ENCODE measurements at regions not wholly inside any gene's neighbourhood (a gene's known extent, or its start where the extent isn't known, plus 50 kb on each side); places are given as distances from the start of the nearest gene placed in this dataset.
"Not testable (repeated sequence)": the region's sequence is repeated elsewhere in the genome, so short reads cannot be mapped to it uniquely, and the experiment has no call there.

- DNase-seq = no peak
These were observed 198.3 kb downstream of the OTOL1 start for GRCh38 chr3:161694682-161695564.

- no peak for DNase-seq
These were observed 199.2 kb downstream of the OTOL1 start for GRCh38 chr3:161695811-161696210.

- no peak for DNase-seq
These were observed 204.4 kb downstream of the OTOL1 start for GRCh38 chr3:161700998-161701397.

- not testable (repeated sequence) for DNase-seq
These were observed 210.6 kb downstream of the OTOL1 start for GRCh38 chr3:161707253-161707652.

DNA sequence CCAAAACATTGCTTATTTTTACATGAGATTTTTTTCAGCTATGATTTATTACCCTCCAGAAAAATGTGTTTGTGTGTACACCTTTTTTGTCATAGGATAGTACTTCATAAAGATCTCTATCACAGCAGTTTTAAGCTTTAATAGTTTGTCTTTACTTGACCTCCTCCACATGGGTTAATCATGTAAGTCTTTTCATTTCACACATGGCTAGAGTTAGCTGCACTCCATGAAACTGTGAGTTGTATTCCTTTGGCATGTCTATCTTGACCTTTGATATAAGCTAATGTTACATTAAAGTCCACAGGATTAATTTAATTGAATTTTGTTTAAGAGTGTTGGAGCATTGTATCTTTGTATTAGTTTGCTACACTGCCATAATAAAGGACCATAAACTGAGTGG lies 217.1 kb downstream of the OTOL1 start:
- DNase-seq = no peak

DNA sequence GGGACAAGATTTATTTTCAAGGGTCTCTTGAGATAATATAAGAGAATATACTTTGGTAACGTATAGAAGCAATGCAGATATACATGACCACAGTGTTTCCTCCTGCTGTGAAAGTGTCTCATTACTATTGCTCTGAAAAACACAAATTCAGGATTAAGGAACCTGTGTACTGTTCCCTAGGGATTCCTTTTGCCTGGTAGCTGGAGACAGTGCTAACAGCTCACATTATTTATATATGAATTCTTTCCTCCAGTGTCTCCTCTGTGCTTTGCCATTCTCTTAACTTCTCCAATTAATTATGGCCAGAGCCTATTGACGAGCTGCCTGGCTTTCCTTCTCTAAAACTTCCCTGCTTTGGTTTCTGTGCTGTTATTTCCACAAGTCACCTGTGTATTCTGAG lies 235.4 kb downstream of the OTOL1 start:
- no peak for DNase-seq

- DNase-seq = no peak
These were observed 240.6 kb downstream of the OTOL1 start for GRCh38 chr3:161737171-161737570.

- no peak for DNase-seq
These were observed 243.8 kb downstream of the OTOL1 start for GRCh38 chr3:161740421-161740820.

DNA sequence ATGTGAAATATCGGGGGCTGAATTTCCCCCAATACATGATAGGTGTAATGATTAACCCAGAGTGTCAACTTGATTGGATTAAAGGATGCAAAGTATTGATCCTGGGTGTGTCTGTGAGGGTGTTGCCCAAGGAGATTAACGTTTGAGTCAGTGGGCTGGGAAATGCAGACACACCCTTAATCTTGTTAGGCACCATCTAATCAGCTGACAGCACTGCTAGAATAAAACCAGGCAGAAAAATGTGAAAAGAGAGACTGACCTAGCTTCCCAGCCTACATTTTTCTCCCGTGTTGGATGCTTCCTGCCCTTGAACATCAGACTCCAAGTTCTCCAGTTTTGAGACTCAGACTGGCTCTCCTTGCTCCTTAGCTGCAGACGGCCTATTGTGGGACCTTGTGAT lies 247.8 kb downstream of the OTOL1 start:
- DNase-seq = no peak

GRCh38 chr3:161745741-161746140 lies 249.1 kb downstream of the OTOL1 start:
- no peak for DNase-seq

DNA sequence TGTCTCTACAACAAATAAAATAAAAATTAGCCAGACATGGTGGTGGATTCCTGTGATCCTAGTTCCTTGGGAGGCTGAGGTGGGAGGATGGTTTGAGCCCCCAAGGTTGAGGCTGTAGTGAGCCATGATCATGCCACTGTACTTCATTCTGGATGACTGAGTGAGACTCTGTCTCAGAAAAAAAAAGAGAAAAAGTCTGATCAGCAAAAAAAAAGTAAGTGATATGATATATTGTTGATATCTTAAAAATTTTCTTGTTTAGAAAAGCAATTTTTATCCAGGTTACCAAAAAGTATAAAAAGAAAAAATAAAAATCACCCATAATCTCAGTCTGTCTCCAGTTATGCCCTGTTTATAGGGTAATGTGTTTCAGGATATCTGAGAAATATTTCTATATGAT lies 251.4 kb downstream of the OTOL1 start:
- DNase-seq = no peak

DNA sequence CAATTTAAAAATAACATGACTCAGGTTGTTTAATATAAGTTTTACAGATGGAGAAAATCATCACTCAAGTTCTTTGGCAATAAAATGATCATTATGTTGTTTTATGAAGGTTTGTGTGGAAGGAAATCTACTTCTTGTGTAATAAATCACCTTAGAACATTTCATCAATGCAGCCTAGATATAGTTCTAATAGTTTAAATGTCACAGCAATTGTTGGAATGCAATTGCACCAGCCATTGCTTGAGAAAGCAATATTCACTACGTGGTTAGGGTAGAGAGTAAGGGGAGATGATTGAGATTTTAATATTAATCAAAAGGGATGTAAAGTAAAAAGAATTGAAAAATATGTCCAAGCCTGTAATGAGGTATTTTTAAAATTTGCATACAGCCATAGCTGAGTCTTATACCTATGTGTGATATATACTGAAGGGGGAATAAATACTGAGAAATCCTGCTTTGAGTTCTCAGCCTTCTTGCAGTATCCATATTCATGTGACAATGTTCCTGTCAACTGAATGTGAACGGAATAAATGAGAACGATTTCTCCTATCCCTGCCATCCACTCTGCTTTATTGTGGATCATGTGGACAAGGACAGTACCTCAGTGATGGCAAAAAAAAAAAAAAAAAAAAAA lies 257.9 kb downstream of the OTOL1 start:
- DNase-seq = no peak

GRCh38 chr3:161759444-161759843 lies 262.8 kb downstream of the OTOL1 start:
- no peak for DNase-seq

- no peak for DNase-seq
These were observed 269.7 kb downstream of the OTOL1 start for GRCh38 chr3:161766331-161766730.

GRCh38 chr3:161770484-161771386 lies 274.1 kb downstream of the OTOL1 start:
- no peak for DNase-seq

GRCh38 chr3:161781381-161781780 lies 284.8 kb downstream of the OTOL1 start:
- no peak for DNase-seq

DNA sequence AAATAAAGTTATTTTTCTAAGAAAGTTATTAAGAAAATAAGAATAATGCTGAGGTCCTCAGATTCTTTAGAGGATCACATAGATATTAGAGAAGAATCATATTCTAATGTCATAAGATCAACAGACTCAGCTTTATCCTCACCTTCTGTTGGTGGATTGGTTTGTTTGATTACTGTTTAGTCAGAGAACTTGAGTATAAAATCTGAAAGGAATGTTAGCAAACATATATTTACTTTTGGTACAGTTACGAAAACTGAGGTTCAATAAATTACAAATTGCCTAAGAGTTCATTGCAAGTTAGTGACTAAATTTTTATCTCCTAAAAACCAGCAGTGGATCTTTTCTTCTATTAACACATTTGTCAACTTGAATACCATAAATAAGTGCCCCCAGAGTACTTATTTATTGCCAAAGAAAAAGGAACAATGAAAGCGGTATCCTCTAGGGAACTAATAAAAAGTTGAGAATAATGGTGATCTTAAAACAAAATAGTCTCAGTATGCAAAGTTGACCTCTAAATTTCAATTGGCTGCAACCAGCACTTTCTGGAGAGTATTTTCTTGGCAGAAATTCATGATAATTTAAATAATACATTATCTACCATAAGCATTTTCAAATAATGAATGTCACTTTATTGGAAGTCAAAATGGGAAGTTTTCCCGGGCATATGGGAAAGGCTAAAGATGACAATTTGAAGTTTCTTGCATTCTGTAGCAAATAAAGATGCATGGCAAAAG lies 296.8 kb downstream of the OTOL1 start:
- DNase-seq = no peak

DNA sequence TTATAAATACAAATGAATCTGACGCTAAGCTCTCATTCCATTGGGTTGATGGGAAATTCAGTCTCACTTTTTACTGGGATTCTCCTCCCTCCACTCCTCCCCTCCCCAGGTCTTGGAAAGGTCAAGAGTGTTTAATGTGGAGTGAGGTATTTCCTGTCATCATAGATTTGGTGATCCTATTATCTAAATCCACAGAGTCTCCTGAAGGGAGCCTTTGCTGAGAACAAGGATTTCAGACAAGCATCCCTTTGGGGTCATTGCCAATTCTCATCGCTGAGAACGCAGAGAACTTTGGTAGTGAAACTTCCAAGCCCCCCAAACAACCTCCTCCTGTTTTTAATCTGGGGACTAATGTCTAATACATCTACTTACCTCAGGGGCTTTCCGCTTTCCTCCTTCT lies 297.9 kb downstream of the OTOL1 start:
- DNase-seq = no peak

GRCh38 chr3:161796312-161796711 lies 299.7 kb downstream of the OTOL1 start:
- no peak for DNase-seq

DNA sequence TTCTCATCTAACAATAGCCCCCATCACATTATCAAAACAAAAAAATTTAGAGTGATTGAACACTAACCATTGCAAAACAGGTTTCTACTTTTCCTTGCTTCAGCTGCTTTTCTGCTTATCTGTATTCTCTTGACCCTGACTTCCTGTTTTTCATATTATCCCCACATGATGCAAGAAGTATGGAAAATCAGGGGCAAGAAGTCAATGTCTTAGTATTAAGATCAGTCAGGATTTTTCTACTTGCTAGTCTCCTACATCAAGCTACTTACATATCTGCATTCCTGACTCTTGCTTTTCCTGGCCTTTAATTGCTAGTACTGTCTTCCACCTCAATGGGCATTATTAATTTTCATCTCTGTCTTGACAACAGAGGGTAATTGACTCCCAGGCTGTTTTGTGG lies 300.2 kb downstream of the OTOL1 start:
- DNase-seq = no peak

- DNase-seq = no peak
These were observed 301.4 kb downstream of the OTOL1 start for GRCh38 chr3:161798016-161798415.

GRCh38 chr3:161800985-161801559 lies 304.5 kb downstream of the OTOL1 start:
- DNase-seq = no peak
